ENCODE measurements at regions not wholly inside any gene's neighbourhood (a gene's known extent, or its start where the extent isn't known, plus 50 kb on each side); places are given as distances from the start of the nearest gene placed in this dataset.

DNA sequence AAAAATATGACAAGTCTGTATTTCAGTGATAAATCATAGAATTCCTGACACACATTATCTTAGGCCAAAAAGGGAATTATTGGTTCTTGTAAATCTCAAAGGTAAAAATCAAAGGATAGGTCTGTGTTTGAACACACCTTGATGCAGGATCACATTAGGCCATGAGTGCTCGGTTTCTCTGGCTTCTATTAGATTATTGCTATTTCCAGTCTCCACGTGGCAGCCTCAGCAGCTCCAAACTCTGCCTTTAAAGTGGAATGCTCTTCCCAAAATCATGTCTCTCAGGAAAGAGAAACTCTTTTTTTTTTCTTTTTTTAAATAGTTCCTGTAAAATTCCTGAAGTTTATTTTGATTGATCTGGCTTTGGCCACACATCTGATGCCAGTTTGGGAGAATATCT is 105.6 kb upstream of the FRMD6 start:
- DNase-seq = no peak

GRCh38 chr14:51546603-51547258 is 105.0 kb upstream of the FRMD6 start:
- DNase-seq = peak in 1 of 3 donors; percentile 20

DNA sequence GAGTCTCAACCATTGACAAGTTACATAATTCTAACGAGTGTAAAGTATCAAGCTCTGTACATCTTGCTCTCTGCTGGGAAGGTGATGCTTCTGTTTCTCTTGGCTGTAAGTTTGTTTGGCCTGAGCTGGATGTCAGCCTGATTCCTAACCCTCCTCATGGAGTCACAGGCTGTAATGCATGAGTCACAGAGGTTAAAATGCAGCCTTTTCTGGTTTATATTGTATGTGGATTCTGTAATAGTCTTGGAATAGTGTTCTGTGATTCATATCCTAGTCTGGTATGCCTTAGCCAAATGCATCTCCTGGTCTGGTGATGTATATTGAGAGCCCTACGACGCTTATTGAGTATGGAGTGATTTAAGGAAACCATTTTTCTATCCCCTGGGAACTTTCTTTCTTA is 104.5 kb upstream of the FRMD6 start:
- peak; percentile 72 to 98 (median 86) for DNase-seq

GRCh38 chr14:51547701-51548100 is 104.0 kb upstream of the FRMD6 start:
- DNase-seq = no peak

- DNase-seq = no peak
Observed at GRCh38 chr14:51548187-51548586, 103.5 kb upstream of the FRMD6 start.

- no peak for DNase-seq
Observed at GRCh38 chr14:51550636-51551035, 101.1 kb upstream of the FRMD6 start.

DNA sequence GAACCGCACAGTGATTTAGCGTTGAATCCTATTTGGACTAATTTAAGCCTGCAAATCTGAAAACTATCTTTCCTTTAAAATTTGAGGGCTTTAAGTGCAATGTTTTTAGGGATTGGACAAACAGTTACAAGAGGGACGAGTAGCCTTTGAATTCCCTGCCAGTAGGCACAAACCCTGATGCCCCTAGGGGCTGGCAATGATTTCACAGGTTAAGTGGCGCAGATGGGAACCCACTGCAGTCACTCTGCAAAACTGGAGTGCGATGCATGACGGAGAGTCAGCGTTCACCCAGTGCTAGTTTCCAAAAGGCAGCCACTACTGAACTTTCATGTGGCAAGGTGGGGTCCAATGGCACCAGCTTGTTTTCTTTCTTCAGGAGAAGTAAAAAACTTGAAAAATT is 99.4 kb upstream of the FRMD6 start:
- no peak for DNase-seq

DNA sequence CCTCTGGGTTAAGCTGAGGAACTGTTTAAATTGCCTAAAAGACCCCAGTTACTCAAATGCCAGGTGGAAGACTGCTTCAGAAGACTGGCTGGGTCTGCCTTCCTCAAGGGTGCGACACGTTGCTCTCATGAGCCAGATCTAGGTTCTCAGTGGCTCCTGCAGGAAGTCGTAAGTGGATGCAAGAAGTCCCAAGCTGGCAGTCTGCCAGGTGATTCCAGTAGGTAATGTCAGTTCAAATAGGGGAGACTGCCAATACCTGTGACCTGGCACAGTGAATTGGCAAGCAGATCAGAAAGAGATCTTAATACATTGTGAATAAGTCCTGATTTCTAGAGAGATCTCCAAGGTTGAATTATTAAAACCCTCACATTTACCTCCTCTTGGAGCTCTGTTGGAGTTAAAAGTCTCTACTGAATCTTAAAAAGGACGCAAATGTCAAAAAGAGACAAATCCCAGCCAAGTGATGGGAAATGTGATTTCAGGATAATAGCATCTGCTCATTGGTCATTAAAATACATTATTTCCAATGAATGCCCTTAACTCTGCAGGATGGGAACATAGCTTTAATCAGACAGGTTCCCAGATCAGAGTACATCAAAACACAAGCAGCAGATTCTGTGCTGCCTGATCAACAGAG is 98.8 kb upstream of the FRMD6 start:
- DNase-seq = no peak

DNA sequence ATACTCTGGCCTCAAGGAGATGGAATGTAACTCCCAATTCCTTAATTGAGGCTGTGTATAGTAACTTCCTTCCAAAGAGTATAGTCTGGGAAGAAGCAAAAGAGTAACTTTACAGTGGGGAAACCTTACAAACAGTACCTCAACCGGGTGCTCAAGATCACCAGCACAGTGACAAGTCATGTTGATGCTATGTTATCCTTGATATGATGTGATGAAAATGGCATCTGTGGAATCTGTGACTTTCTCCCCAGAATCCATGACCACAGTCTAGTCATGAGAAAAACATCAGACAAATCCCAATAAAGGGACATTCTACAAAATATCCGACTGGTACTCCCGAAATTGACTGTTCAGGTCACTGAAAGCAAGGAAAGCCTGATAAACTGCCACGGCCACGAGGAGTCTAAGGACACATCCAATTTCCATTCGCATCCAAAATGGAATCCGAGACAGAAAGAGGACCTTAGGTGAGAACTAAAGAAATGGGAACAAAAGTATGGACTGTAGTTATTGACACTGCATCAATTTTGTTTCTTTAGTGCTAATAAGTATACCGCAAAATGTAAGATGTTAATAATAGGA is 97.3 kb upstream of the FRMD6 start:
- DNase-seq = peak in 1 of 3 donors; percentile 93

- no peak for DNase-seq
Observed at GRCh38 chr14:51554953-51555352, 96.8 kb upstream of the FRMD6 start.

DNA sequence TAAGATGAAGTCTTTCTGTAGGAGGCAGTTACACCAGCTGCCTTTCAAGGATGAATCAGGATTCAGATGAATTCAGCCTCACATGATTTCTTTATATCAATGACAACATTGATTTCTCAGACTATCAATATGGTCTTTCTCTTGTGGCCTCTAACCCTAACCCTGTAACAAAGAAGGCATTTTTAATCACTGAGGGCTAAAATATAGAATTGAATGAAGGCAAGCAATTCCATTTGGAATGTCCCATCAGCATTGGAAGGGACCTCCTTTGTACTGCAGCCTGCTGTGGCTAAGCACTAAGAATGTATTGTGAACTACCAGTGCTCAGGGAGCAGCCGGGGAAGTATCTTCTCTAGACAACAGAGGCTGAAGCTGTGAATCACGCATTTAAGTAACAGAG is 90.6 kb upstream of the FRMD6 start:
- no peak for DNase-seq

DNA sequence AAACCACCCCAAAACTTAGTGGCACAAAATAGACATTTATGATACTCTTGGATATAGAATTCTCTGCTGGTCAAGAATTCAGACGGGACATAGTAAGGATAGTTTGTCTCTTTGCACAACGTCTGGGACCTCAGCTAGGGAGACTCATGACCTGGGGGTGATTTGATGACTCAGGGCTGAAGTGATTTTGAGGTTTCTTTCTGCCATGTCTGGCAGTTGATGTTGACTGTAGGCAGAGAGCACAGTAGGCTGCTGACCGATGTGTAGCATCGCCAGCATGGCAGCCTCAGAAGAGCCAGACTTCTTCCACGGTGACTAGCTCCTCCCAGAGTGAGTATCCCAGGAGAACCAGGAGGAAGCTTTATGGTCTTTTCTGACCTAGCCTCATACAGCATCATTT is 88.9 kb upstream of the FRMD6 start:
- no peak for DNase-seq

- no peak for DNase-seq
Observed at GRCh38 chr14:51563560-51563959, 88.2 kb upstream of the FRMD6 start.

DNA sequence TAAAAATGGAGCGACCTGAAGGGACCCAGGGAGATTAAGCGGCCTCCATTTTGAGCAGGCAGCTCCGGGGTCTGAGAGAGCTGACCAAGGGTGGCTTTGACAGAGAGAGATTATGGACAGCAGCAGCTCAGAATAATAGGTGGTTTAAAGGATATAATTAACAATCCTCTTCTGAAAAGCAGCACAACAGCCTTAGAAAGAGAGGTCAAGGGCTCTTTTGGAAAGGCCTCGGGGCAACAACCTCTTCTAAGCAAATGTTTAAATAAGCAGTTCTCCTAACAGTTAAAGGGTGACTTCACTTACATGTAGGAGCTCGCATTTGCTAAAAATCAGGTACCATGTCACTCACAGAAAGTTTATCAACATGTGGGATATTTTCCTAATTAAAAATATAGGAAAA is 87.2 kb upstream of the FRMD6 start:
- DNase-seq = no peak

GRCh38 chr14:51564986-51565604 is 86.6 kb upstream of the FRMD6 start:
- DNase-seq = no peak

DNA sequence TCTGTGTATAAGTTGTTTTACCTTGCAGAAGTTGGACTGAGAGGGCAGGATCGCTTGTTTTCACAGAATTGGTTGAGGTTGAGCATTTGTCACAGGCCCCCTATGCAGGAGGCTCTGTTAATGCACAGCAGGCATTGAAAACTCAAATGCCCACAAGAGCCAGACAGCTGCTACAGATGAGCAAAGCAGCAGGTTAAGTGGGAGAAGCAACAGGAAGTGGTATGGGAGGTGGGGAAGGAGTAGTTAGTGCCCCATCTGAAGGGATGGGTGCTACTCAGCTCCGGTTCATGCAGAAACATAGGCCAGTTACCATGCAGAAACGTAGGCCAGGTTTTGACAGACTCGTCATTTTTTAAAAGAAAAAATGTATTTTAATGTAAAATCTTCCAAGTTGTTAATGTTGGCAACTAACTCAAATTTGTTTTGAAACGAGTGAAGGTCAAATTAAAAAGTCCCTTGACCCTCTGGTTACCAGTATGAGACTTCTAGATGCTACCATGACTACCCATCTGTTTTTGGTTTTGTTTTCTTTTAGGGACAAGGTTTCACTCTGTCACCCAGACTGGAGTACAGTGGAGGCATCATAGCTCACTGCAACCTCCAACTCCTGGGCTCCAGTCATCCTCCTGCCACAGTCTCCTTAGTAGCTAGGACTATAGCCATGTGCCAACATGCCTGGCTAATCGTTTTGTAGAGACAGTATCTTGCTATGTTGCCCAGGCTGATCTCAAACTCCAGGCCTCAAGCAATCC is 84.7 kb upstream of the FRMD6 start:
- DNase-seq = no peak

DNA sequence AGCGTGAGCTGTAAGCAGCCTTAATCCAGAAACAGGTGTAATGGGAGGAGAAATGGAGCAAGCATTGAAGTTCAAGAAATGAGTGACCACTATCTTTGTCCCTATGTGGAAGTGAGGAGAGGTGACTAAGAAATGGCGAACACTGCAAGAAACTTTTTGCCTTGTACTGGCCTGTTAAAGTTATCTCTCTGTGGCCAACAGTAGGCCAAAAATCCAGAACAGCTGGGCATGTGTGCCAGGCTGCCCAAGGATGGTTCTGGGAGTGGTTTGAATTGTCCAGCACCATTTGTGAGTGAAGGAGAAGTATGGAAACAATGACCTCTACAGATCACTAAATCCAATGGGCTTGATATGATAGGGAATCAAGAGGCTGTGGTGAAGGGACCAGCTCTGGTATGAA is 83.3 kb upstream of the FRMD6 start:
- DNase-seq = no peak

DNA sequence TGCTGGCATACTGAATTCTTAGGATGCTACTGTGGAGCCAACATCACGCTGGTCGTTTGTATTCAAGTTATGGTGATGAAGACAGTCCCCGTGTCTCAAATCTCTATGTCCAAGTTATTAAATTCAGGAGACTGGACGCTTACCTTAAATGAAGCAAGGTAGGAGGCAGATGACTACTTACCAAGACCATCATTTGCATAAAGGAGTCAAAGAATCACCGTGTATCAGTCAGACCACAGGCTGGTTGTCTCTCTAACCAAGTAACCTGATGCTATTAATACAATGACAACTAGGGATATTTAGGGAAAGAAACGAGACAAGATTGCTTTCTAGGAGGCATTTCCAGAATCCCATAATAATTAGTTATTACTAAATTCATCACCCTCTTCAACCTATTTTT is 78.1 kb upstream of the FRMD6 start:
- DNase-seq = no peak

GRCh38 chr14:51574009-51574408 is 77.7 kb upstream of the FRMD6 start:
- DNase-seq = no peak

GRCh38 chr14:51575349-51576116 is 76.2 kb upstream of the FRMD6 start:
- DNase-seq = peak; percentile 58 to 81 (median 63)

DNA sequence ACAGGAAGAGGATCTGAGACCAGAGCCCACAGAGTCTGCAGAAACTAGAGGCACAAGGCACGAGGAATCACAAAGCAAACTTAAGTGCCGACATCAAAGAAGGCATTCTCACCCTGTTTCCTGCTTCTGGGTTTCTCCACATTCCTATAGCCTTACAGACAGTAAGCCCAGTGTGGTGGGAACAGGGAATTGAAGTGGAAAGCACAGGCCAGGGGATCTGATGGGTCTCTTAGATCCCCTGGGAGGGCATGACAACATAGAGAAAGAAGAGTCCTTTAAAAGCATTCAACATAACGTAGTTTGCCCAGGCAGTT is 75.6 kb upstream of the FRMD6 start:
- DNase-seq = peak in 2 of 3 donors; percentile 12 to 48

GRCh38 chr14:51576879-51577278 is 74.8 kb upstream of the FRMD6 start:
- DNase-seq = no peak

Measured in muscle of back (tissue), 3 donors.